ENCODE measurements at regions not wholly inside any gene's neighbourhood (a gene's known extent, or its start where the extent isn't known, plus 50 kb on each side); places are given as distances from the start of the nearest gene placed in this dataset.

DNA sequence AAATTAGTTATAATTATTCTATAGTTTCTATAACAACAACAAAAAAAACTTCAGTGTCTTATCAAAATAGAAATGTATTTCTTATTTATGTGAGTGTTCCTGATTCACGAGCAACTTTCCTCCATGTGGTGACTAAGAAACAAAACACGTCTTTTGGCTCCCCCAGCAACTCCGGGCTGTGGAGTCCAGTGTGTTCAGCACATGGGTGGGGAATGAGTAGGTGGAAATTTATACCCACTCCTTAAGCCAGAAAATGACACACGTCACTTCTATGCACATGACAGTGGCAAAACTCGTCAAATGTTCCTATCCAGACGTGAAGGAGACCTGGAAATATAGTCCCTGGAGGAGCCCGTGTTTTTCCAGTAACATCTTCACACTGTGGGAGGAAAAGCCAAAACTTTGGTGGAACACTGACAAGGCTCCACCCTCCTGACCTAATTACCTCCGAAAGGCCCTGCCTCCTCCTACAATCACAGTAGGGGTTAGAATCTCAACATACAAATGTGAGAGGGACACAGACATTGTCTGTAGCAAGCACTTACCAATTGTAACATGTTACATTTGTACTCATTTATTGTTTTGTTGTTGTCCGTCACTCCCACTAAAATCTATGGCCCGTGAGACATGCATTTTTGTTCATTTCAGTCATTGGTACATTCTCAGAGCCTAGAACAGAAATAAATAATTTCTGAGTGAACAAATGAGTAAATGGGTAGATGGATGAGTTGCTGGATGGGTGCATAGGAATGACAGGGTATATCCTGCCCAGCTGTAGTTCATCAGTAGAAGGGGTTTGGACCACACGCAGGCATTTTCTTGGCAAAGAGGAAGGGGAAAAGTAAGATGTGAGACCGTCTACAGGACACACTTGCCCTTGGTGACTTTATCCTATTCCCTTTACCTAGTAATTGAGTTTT, 605.8 kb upstream of the TENM3 start:
- TF ChIP-seq, protein P1, sequence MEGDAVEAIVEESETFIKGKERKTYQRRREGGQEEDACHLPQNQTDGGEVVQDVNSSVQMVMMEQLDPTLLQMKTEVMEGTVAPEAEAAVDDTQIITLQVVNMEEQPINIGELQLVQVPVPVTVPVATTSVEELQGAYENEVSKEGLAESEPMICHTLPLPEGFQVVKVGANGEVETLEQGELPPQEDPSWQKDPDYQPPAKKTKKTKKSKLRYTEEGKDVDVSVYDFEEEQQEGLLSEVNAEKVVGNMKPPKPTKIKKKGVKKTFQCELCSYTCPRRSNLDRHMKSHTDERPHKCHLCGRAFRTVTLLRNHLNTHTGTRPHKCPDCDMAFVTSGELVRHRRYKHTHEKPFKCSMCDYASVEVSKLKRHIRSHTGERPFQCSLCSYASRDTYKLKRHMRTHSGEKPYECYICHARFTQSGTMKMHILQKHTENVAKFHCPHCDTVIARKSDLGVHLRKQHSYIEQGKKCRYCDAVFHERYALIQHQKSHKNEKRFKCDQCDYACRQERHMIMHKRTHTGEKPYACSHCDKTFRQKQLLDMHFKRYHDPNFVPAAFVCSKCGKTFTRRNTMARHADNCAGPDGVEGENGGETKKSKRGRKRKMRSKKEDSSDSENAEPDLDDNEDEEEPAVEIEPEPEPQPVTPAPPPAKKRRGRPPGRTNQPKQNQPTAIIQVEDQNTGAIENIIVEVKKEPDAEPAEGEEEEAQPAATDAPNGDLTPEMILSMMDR (IDR thresholded peaks at IDR 0.05; ENCODE audit: borderline replicate concordance, extremely low read depth, low read length, poor library complexity, severe bottlenecking): no peak
- no peak for TF ChIP-seq EZH2 (IDR thresholded peaks at IDR 0.05; ENCODE audit: borderline replicate concordance, low read depth, low read length, severe bottlenecking)
